ENCODE measurements at regions not wholly inside any gene's neighbourhood (a gene's known extent, or its start where the extent isn't known, plus 50 kb on each side); places are given as distances from the start of the nearest gene placed in this dataset.

DNA sequence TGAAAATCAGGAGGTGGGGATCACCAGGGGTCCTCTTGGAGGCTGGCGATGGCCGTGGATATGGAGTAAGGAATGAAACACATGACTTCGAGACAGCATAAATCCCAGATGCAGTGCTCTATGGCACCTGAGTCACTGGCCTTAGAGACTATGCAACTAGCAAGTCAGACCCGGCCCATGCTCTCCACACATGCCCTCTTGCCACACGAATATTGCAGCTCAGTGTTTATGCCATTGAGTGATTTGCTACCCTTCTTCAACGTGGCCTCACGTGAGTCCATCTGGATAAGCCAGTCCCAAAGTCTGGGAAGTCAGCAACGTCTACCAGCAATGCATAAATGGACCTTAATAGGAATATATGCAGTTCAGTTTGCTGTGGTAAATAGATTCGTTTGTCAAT lies 466.3 kb downstream of the CD83 start:
- TF ChIP-seq CTCF (IDR thresholded peaks at IDR 0.05) (no peak), POLR2A (IDR thresholded peaks at IDR 0.05) (no peak)

Data from body of pancreas (tissue), 4 donors.